ENCODE measurements at regions not wholly inside any gene's neighbourhood (a gene's known extent, or its start where the extent isn't known, plus 50 kb on each side); places are given as distances from the start of the nearest gene placed in this dataset.

GRCh38 chr3:175861916-175862315 is 1002.8 kb downstream of the NAALADL2 start:
- DNase-seq (ENCODE audit: low spot score) = no peak
